Heart left ventricle (tissue), 13 donors: ENCODE measurements at regions not wholly inside any gene's neighbourhood (a gene's known extent, or its start where the extent isn't known, plus 50 kb on each side); places are given as distances from the start of the nearest gene placed in this dataset.

Source experiments
- CTCF ChIP-seq, 12 donors: fragments of 200-600 bp; sonication (generic) in 4 of 12; IDR thresholded peaks; one replicate each; pipeline versions ENCODE4 v1.5.0 to v1.8.0; 2018 to 2022; ENCODE audit warnings: antibody characterized with exemption in 12 of 12, mild to moderate bottlenecking in 5 of 12
- POLR2A ChIP-seq, 2 donors: fragments of 450-650 bp; IDR thresholded peaks; one replicate each; pipeline ENCODE4 v1.6.1; 2017; ENCODE audit warnings: antibody characterized with exemption in 2 of 2, mild to moderate bottlenecking in 2 of 2, moderate library complexity in 2 of 2
- donor health status: ischemic (EF 13 %, LVEDD 7.1; RV severe dilation, severe dysfunction).
- donor health status: DM: no; HTN: yes; CAD: no.
- donor health status: DM: no; HTN: no; CAD: no.
- donor health status: ischemic (EF 25% LVEDD 6.9; RV normal size, moderate dysfunction).
- donor health status: ischemic (EF 25% LVEDD 5.7; RV mildly dilated, moderate dysfunction).
- donor health status: ischemic (EF 35%, LVEDD 5.7; RV mildly dilated, moderate dysfunction).
- donor health status: nonischemic (EF 11% LVEDD 7.7; RV severe dilation, severe dysfunction).
- donor health status: DM: yes; HTN: yes; CAD: no.
- donor health status: PGD.
- donor health status: ischemic (EF 29% LVEDD 5.4; RV normal size, mild dysfunction).
- donor health status: nonischemic (EF 23%, LVEDD 6.1; RV moderate dilation, normal function).

GRCh38 chr13:33751151-33751550, 66.8 kb upstream of the RFC3 start:
- TF ChIP-seq POLR2A (IDR thresholded peaks at IDR 0.05) = no peak
- no peak for TF ChIP-seq CTCF (IDR thresholded peaks at IDR 0.05)
